ENCODE measurements at regions not wholly inside any gene's neighbourhood (a gene's known extent, or its start where the extent isn't known, plus 50 kb on each side); places are given as distances from the start of the nearest gene placed in this dataset.

DNA sequence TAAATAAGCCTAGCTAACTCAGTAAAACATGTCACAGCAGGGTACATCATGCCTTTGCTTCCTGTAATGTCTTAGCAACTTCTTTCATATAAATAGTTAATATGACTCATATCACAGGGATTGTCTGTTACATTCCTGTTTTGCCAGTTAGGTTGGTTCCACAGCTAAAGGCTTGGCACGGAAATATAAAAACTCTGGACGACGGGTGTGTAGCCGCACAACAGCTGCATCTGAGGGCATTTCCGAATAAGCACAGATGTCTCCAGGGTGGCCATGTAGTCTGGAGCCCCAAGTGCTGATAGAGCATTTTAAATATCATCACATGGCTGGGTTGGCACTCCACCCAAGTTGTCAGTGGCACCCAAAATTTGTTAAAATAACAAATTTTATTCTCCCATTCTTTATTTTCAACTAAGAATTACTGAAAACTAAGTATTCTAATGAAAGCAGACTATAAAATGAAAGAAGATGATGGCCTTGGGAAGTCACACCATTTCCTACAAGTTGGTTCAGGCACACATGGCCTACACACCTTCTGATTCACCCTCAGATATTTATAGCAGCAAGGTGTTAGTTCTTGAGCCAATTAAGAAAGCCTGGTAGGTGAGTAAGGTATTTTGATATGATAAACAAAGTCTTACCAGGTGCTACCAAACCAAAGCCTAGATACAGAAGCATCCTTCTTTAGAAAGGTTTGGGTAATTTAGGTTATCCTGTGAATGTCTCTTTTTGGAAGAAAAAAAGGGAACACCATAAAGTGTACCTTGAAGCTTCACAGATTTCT, 61.8 kb upstream of the STK17B start:
- TF ChIP-seq CTCF (IDR thresholded peaks at IDR 0.05; ENCODE audit: low read length) (no peak), EZH2 (IDR thresholded peaks at IDR 0.05; ENCODE audit: borderline replicate concordance, low read length) (no peak)

All from OCI-LY1 (cell line).